Ovary (tissue), 3 donors: ENCODE measurements at regions not wholly inside any gene's neighbourhood (a gene's known extent, or its start where the extent isn't known, plus 50 kb on each side); places are given as distances from the start of the nearest gene placed in this dataset.

Experiments
- CTCF ChIP-seq, 3 donors: fragments of 450-650 bp in 2 of 3; fragments of 200-600 bp in 1 of 3; IDR thresholded peaks; one replicate each; pipeline versions ENCODE4 v1.5.1 to v1.8.0; 2016 to 2022; ENCODE audit warnings: antibody characterized with exemption in 3 of 3, mild to moderate bottlenecking in 1 of 3
- EP300 ChIP-seq: sonication (generic); formaldehyde crosslinking; IDR thresholded peaks from one replicate; pipeline ENCODE4 v1.6.1; 2017; ENCODE audit warnings: antibody characterized with exemption
- POLR2A ChIP-seq: fragments of 450-650 bp; IDR thresholded peaks from one replicate; pipeline ENCODE4 v1.6.1; 2017; ENCODE audit warnings: antibody characterized with exemption, mild to moderate bottlenecking, moderate library complexity
- donor health status: DM: no; HTN: no; CAD: no.

GRCh38 chr2:12347066-12347493 is 369.7 kb upstream of the TRIB2 start:
- TF ChIP-seq CTCF (IDR thresholded peaks at IDR 0.05), result no peak
- no peak for TF ChIP-seq POLR2A
- no peak for TF ChIP-seq EP300
